ENCODE measurements at regions not wholly inside any gene's neighbourhood (a gene's known extent, or its start where the extent isn't known, plus 50 kb on each side); places are given as distances from the start of the nearest gene placed in this dataset.

GRCh38 chr20:52536841-52537400 lies 345.3 kb upstream of the ZFP64 start:
- no peak for DNase-seq (ENCODE audit: low read depth)
- no peaks in the 10 kb centered on the region for H3K27me3 ChIP-seq (ENCODE audit: control insufficient read depth, insufficient read depth, low read length)
- H3K36me3 ChIP-seq (ENCODE audit: control insufficient read depth, insufficient read depth, low read length), result no peaks in the 10 kb centered on the region
- no peak for FAIRE-seq
- H3K4me3 ChIP-seq (ENCODE audit: low read depth, low read length), result no peak overlapping the region
- no peak for TF ChIP-seq CTCF (IDR thresholded peaks at IDR 0.05; ENCODE audit: insufficient read depth, low read length, severe bottlenecking)

- DNase-seq (ENCODE audit: low read depth), result no peak
- no peak for TF ChIP-seq CTCF (IDR thresholded peaks at IDR 0.05; ENCODE audit: insufficient read depth, low read length, severe bottlenecking)
- Histone ChIP-seq H3K36me3 (ENCODE audit: control insufficient read depth, insufficient read depth, low read length) (no peaks in the 10 kb centered on the region), H3K27me3 (ENCODE audit: control insufficient read depth, insufficient read depth, low read length) (no peaks in the 10 kb centered on the region), H3K4me3 (ENCODE audit: low read depth, low read length) (no peak overlapping the region)
- no peak for FAIRE-seq
Measured at GRCh38 chr20:52536040-52536439, 344.5 kb upstream of the ZFP64 start.

GRCh38 chr20:52534616-52535015 lies 343.0 kb upstream of the ZFP64 start:
- FAIRE-seq (no peak), DNase-seq (ENCODE audit: low read depth) (no peak)
- H3K4me3 ChIP-seq (ENCODE audit: low read depth, low read length), result no peak overlapping the region
- no peaks in the 10 kb centered on the region for H3K36me3 ChIP-seq (ENCODE audit: control insufficient read depth, insufficient read depth, low read length)
- H3K27me3 ChIP-seq (ENCODE audit: control insufficient read depth, insufficient read depth, low read length), result no peaks in the 10 kb centered on the region
- no peak for TF ChIP-seq CTCF (IDR thresholded peaks at IDR 0.05; ENCODE audit: insufficient read depth, low read length, severe bottlenecking)

- Histone ChIP-seq H3K36me3 (ENCODE audit: control insufficient read depth, insufficient read depth, low read length) (no peaks in the 10 kb centered on the region), H3K27me3 (ENCODE audit: control insufficient read depth, insufficient read depth, low read length) (no peaks in the 10 kb centered on the region), H3K4me3 (ENCODE audit: low read depth, low read length) (no peak overlapping the region)
- no peak for TF ChIP-seq CTCF (IDR thresholded peaks at IDR 0.05; ENCODE audit: insufficient read depth, low read length, severe bottlenecking)
- DNase-seq (ENCODE audit: low read depth) (no peak), FAIRE-seq (no peak)
Measured at GRCh38 chr20:52533401-52533800, 341.8 kb upstream of the ZFP64 start.

- Histone ChIP-seq H3K27me3 (ENCODE audit: control insufficient read depth, insufficient read depth, low read length) (no peaks in the 10 kb centered on the region), H3K36me3 (ENCODE audit: control insufficient read depth, insufficient read depth, low read length) (no peaks in the 10 kb centered on the region), H3K4me3 (ENCODE audit: low read depth, low read length) (no peak overlapping the region)
- no peak for TF ChIP-seq CTCF (IDR thresholded peaks at IDR 0.05; ENCODE audit: insufficient read depth, low read length, severe bottlenecking)
- FAIRE-seq, result no peak
- no peak for DNase-seq (ENCODE audit: low read depth)
Measured at GRCh38 chr20:52532674-52533073, 341.1 kb upstream of the ZFP64 start.

GRCh38 chr20:52530571-52530970 lies 339.0 kb upstream of the ZFP64 start:
- Histone ChIP-seq H3K27me3 (ENCODE audit: control insufficient read depth, insufficient read depth, low read length) (no peaks in the 10 kb centered on the region), H3K36me3 (ENCODE audit: control insufficient read depth, insufficient read depth, low read length) (no peaks in the 10 kb centered on the region), H3K4me3 (ENCODE audit: low read depth, low read length) (no peak overlapping the region)
- TF ChIP-seq CTCF (IDR thresholded peaks at IDR 0.05; ENCODE audit: insufficient read depth, low read length, severe bottlenecking), result no peak
- DNase-seq (ENCODE audit: low read depth) (no peak), FAIRE-seq (no peak)

Data from bronchial epithelial cell (primary cell).